Lung (tissue), 11 donors: ENCODE measurements at regions not wholly inside any gene's neighbourhood (a gene's known extent, or its start where the extent isn't known, plus 50 kb on each side); places are given as distances from the start of the nearest gene placed in this dataset.

Source experiments
- ATAC-seq: fragments of 200-7000 bp; cut with Tn5 transposase; one replicate; pipeline ENCODE4 v1.9.1; 2020; ENCODE audit warnings: moderate number of reproducible peaks; ENCODE audit not compliant: insufficient read depth, low FRiP score
- DNase-seq, 3 donors: peaks; one replicate each; pipeline ENCODE4 v3.0.0-alpha.2; 2013 to 2017
- H3K27ac ChIP-seq, 2 donors: one replicate each; pipeline ENCODE4 v1.5.1; 2013; ENCODE audit warnings: mild to moderate bottlenecking in 2 of 2, moderate library complexity in 2 of 2, control low read depth in 1 of 2, inconsistent platforms in 1 of 2, low read depth in 1 of 2, low read length in 1 of 2
- H3K27me3 ChIP-seq, 3 donors: one replicate each; pipeline ENCODE4 v1.5.1; 2013; ENCODE audit warnings: low read length in 2 of 3; ENCODE audit not compliant: control insufficient read depth in 3 of 3, insufficient read depth in 3 of 3
- H3K36me3 ChIP-seq, 4 donors: one replicate each; pipeline ENCODE4 v1.5.1; 2013; ENCODE audit warnings: low read length in 4 of 4, mild to moderate bottlenecking in 1 of 4, moderate library complexity in 1 of 4; ENCODE audit not compliant: control insufficient read depth in 4 of 4, insufficient read depth in 4 of 4
- H3K4me1 ChIP-seq, 5 donors: one replicate each; pipeline ENCODE4 v1.5.1; 2013; ENCODE audit warnings: low read length in 5 of 5, mild to moderate bottlenecking in 2 of 5, moderate library complexity in 1 of 5; ENCODE audit not compliant: control insufficient read depth in 5 of 5, insufficient read depth in 5 of 5
- H3K4me3 ChIP-seq: one replicate; pipeline ENCODE4 v1.5.1; 2013; ENCODE audit warnings: mild to moderate bottlenecking, control low read depth, moderate library complexity
- H3K9ac ChIP-seq, 2 donors: one replicate each; pipeline ENCODE4 v1.5.1; 2013; ENCODE audit warnings: low read length in 2 of 2, control low read depth in 1 of 2; ENCODE audit not compliant: insufficient read depth in 1 of 2
- H3K9me3 ChIP-seq, 4 donors: one replicate each; pipeline ENCODE4 v1.5.1; 2013; ENCODE audit warnings: low read length in 3 of 4, mild to moderate bottlenecking in 1 of 4, moderate library complexity in 1 of 4; ENCODE audit not compliant: control insufficient read depth in 4 of 4, insufficient read depth in 3 of 4
- WGBS, 2 donors: extraction: QIAGEN DNeasy Blood & Tissue Kit; methylation state at CpG; one replicate each; pipeline ENCODE4 v1.1.7; 2013; 5-methylcytosine and 5-hydroxymethylcytosine counted together
- TF ChIP-seq, protein P1 (sequence below): IDR thresholded peaks from 2 replicates; pipeline ENCODE4 v1.5.1; 2012; ENCODE audit warnings: mild to moderate bottlenecking; ENCODE audit errors: control extremely low read depth, extremely low read depth
- donor health status: control.
- donor health status: control.
- donor health status: Bipolar disorder and iron deficiency.
- donor health status: healthy.
- donor health status: DM: yes; HTN: yes; CAD: no.

DNA sequence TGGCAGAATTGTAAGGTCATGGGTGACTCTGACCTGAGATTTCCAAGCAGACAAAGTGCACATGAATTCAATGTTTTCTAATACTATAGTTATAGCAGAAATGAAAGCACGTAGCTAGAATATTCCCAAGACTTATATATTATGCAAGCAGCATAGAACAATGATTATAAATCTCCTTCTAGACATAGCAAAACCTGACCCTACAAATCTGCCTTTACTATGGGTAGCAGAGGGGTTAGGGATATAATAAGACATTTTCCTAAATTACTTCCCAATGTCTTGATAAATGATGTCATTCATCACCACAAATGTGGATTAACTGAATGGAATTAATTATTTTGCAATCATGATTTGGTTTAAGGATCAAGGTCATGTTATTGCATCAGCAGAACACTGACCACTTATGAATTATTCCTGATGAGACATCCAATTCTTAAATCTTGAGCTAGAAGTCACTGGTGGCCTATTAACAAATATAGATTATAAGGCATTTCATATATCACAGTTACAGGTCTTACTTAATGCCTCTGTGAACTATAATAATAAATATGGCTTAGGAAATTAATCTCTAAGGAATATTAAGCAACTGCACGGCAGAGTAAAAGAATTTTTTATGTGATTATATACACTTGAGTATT is 776.6 kb downstream of the AMY1C start:
- H3K27me3 ChIP-seq = no peaks in the 10 kb centered on the region
- ATAC-seq = no peak

DNA sequence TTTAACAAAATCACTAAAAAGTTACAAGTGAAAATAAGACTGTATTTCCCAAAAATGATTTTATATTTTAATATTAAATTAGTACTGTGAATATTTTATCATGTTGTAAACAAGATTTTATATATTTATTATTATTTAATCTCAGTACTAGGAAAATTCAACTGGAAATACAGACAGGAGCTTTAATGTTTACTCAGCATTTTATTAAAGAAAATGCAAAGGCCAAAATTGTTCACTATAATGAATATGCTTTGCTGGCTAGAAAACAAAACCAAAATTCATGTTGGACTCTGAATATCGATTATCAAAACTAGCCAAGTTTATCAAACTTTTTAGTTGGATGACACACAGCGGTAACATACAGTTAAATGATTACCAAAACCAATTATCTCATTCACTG is 782.3 kb downstream of the AMY1C start:
- 85 to 92% methylated on average over 2 of the region's 2 CpGs for WGBS, 2 donors
- DNase-seq = no peak
- Histone ChIP-seq H3K27ac (no peak overlapping the region), H3K9me3 (no peaks in the 10 kb centered on the region), H3K27me3 (no peaks in the 10 kb centered on the region), H3K36me3 (no peaks in the 10 kb centered on the region), H3K9ac (no peak overlapping the region), H3K4me1 (no peaks in the 10 kb centered on the region), H3K4me3 (no peak overlapping the region)
- TF ChIP-seq, protein P1, sequence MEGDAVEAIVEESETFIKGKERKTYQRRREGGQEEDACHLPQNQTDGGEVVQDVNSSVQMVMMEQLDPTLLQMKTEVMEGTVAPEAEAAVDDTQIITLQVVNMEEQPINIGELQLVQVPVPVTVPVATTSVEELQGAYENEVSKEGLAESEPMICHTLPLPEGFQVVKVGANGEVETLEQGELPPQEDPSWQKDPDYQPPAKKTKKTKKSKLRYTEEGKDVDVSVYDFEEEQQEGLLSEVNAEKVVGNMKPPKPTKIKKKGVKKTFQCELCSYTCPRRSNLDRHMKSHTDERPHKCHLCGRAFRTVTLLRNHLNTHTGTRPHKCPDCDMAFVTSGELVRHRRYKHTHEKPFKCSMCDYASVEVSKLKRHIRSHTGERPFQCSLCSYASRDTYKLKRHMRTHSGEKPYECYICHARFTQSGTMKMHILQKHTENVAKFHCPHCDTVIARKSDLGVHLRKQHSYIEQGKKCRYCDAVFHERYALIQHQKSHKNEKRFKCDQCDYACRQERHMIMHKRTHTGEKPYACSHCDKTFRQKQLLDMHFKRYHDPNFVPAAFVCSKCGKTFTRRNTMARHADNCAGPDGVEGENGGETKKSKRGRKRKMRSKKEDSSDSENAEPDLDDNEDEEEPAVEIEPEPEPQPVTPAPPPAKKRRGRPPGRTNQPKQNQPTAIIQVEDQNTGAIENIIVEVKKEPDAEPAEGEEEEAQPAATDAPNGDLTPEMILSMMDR = no peak
- no peak for ATAC-seq

More for the DNA sequence above, 776.6 kb downstream of the AMY1C start:
- TF ChIP-seq, protein P1 = no peak
- DNase-seq = no peak
- no peaks in the 10 kb centered on the region for H3K36me3 ChIP-seq
- no peak overlapping the region for H3K9ac ChIP-seq
- H3K27ac ChIP-seq = no peak overlapping the region
- WGBS, 2 donors = 70 to 78% methylated on average over 2 of the region's 2 CpGs
- H3K4me1 ChIP-seq = no peaks in the 10 kb centered on the region
- H3K4me3 ChIP-seq = no peak overlapping the region
- no peaks in the 10 kb centered on the region for H3K9me3 ChIP-seq

DNA sequence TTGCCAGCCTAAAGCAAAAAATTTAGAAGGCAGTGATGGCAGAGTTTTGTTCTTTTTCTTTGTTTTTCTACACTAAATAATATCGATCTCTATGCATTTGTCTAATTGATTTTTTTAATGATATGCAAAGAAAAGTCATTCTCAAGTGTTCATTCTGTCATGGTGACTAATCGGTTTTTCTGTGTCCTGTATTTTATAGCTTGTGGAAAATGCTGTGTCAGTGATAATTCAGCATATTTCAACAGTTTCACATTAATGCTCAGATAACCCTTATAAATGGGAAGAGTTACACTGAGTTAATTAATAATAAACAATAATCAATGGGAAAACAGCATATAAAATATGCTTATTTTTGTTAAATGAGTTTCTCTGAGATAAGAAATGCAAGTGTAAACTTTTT is 824.9 kb downstream of the AMY1C start:
- ATAC-seq (no peak), DNase-seq (no peak)
- TF ChIP-seq, protein P1 = no peak
- Histone ChIP-seq H3K4me3 (no peak overlapping the region), H3K27me3 (no peaks in the 10 kb centered on the region), H3K27ac (no peak overlapping the region), H3K9me3 (peaks cover 0 to 3% (median 0%) of the 10 kb centered on the region in 4 donors), H3K9ac (no peak overlapping the region), H3K4me1 (no peaks in the 10 kb centered on the region), H3K36me3 (no peaks in the 10 kb centered on the region)
- 81 to 85% methylated on average over 2 of the region's 2 CpGs for WGBS, 2 donors

DNA sequence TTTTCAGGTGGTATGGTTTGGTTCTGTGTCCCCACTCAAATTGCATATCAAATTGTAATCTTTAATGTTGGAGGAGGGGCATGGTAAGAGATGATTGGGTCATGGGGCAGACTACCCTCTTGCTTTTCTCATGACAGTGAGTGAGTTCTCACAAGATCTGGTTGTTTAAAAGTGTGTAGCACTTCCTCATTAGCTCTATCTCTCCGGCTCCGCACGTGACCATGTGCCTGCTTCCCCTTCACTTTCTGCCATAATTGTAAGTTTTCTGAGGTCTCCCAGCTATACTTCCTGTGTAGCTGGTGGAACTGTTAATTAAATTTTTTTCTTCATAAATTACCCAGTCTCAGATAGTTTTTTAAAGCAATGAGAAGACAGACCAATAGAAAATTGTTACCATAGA is 843.2 kb downstream of the AMY1C start:
- no peaks in the 10 kb centered on the region for H3K9me3 ChIP-seq
- H3K27me3 ChIP-seq = no peaks in the 10 kb centered on the region
- TF ChIP-seq, protein P1 = no peak
- H3K4me1 ChIP-seq = no peaks in the 10 kb centered on the region
- H3K9ac ChIP-seq = no peak overlapping the region
- no peak overlapping the region for H3K4me3 ChIP-seq
- H3K27ac ChIP-seq = no peak overlapping the region
- WGBS, 2 donors = 69 to 77% methylated on average over 3 of the region's 3 CpGs
- ATAC-seq (no peak), DNase-seq (no peak)
- H3K36me3 ChIP-seq = no peaks in the 10 kb centered on the region
